ENCODE measurements at regions not wholly inside any gene's neighbourhood (a gene's known extent, or its start where the extent isn't known, plus 50 kb on each side); places are given as distances from the start of the nearest gene placed in this dataset.
"Not testable (repeated sequence)": the region's sequence is repeated elsewhere in the genome, so short reads cannot be mapped to it uniquely, and the experiment has no call there.

DNA sequence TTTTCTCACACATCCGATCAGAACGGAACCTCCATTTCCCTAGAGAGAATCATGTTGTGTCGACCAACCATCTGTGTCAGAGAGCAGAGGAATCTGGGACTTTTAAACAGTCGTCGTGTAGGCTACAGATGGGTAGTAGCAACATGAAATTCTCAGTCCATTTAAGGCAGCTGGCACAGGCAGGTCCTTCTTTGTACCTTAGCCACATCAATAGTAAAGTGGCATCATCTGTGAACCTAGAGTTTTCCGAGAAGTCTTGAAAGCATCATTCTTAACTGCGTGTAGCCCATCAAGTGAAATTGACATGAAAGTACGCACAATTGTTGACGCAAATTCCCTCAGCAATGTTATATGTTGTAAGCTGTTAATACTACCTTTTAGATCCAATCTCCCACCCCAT, 114.5 kb upstream of the GRM7 start:
- DNase-seq: no peak

DNA sequence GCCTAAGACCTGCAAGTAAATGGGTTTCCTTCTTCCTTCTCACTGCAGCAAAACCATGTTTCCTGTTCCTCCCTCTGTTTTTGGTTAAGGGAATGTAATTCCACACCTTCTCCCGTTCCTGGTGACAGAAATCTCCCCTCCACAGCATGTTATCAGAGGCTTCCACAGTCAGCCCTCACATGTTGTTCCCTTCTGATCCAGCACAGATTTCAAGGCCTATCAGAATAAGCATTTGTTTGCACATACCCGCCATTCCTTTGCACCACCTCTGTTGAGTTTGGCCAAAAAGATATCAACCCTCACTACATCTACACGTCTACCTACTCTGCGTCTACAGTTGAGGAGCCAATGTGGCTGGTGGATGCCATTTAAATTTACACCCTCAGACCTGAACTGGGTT, 113.9 kb upstream of the GRM7 start:
- DNase-seq: no peak

DNA sequence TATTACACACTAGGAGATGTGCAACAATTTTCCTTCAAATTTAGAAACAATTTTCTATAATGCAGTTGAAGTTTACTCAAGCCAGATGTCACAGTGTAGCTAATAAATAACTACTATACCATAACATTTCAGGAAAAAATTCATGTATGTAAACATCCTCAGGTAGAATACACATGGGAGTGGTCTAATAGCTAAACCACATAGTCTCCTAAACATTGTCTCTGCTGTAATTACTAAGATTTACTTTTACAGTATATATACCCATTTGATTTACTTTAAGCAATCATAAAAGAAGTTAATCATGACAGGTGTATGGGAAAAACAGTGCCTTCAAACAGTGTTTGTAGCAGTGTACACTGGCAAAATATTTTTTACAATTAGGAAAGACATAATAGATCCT, 110.1 kb upstream of the GRM7 start:
- no peak for DNase-seq

DNA sequence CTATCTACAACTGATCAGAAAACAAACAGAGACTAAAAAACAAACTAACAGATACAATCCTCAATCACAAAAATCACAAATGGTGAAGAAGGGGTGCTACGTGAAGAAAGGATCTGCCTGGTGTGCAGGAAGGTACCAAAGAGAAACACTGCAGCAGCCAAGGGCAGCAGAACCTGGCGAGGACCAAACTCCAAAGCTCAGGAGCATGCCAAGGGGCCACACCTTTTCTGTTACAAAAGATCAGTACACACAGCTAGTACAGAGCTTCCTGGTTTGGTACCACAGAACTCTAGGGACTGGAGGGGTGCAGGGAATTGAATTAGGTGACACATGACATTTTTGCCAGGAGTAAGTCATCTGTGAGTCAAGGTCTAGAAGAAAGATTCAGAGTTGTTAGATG, 107.4 kb upstream of the GRM7 start:
- no peak for DNase-seq

DNA sequence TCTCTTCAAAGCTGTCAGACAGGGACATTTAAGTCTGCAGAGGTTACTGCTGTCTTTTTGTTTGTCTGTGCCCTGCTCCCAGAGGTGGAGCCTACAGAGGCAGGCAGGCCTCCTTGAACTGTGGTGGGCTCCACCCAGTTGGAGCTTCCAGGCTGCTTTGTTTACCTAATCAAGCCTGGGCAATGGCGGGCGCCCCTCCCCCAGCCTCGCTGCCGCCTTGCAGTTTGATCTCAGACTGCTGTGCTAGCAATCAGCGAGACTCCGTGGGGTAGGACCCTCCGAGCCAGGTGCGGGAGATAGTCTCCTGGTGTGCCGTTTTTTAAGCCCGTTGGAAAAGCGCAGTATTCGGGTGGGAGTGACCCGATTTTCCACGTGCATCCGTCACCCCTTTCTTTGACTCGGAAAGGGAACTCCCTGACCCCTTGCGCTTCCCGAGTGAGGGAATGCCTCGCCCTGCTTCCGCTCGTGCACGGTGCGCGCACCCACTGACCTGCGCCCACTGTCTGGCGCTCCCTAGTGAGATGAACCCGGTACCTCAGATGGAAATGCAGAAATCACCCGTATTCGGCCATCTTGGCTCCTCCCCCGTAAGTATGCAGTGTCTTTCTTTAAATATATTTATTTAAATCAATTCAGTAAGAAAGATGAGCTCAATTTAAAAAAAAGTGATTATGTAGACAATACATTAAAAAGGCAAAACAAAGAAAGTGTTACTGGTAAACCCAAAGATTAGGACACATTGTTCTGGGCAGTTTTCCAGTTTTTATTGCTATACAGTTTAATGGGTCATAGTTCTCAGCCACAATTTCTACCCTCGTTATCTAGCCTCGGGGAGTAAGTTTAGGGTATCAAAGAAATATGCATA, 91.2 kb upstream of the GRM7 start:
- DNase-seq: not testable (repeated sequence)

GRCh38 chr3:6770397-6770690, 90.6 kb upstream of the GRM7 start:
- DNase-seq: no peak

DNA sequence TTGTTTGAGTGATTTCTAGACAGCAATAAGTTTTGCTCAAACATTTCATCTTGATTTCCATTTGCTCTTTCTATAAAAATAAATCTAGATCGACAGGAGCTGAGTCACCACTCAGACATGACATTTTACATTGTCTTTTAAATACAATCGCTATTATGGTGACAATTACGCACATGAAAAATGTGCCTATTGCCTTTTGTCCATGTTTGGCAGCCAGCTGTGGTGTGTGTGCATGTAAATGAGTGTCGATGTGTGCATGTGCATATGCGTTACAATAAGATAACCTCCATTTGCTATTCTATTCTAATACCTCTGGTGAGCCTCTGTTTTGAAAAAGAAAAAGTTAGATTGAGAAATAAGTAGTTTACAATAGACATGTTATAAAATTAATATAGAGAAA, 89.7 kb upstream of the GRM7 start:
- no peak for DNase-seq

GRCh38 chr3:6779140-6779539, 81.8 kb upstream of the GRM7 start:
- no peak for DNase-seq

- DNase-seq: no peak
Measured at GRCh38 chr3:6781092-6781491, 79.8 kb upstream of the GRM7 start.

DNA sequence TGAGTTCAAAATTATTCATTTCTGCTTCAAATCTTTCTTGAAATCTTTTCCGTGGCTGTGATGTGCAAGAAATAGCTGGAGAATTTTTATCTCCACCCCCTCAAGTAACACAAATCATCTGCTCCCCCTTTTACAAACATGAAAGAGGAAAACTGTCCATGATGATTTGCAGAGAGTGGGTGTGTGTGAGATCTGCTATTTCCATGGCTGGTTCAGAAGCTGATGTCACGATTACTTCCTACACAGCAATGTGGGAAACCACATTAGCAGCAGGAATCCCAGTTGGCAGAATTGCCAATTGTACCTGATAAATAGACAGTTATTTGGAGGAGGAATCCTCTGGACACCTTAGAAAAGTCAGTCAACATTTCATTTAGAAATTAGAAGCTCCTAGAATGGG, 75.2 kb upstream of the GRM7 start:
- DNase-seq: no peak

GRCh38 chr3:6791161-6791560, 69.8 kb upstream of the GRM7 start:
- DNase-seq: no peak

- no peak for DNase-seq
Measured at GRCh38 chr3:6799264-6799915, 61.5 kb upstream of the GRM7 start.

- DNase-seq: no peak
Measured at GRCh38 chr3:6803619-6804018, 57.3 kb upstream of the GRM7 start.

DNA sequence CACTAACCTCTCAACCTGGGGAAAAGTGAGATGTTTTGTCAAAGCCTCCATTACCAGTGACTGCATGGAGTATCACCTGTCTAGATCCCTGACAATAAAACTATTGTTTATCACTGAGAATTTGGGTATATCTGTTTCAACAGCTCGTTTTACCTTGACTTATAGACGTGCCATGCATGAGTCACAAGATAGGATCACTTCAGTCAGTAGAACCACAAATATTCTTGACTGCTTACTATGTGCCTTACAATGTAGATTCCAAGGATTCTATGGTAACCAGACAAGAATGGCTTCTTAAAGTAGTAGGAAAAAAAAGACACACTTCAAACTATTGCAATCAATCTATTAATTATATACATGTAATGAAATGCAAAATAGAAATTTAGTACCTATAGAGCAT, 55.7 kb upstream of the GRM7 start:
- DNase-seq: no peak

- no peak for DNase-seq
Measured at GRCh38 chr3:6806991-6807390, 53.9 kb upstream of the GRM7 start.

DNA sequence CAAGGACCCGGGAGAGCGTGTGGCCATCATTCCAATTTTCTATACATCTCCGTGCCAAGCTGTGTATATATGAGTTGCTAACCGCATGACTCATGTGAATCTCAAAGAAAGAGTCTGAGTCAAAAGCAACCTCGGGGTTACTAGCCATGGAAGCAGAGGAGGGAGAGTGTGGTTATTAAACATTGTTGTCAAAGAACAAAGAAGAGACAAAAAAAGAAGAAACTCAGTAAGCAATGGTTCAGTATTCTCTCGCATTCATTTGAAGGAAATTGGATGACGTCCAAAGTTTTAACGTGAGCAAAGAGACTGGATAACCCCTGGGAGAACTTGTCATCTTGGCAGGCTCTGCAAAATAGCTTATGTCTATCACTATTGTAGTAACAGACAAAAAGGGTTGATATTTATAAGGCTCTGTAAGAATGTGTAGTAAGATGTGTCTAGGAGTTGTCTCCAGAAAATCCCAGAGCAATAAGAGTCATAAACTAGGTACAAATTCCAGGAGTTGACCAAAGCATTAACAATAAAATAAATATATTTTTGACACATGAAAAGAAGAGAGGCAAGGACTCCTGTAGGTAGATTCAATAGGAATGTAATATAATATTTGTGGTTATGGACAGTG, 52.8 kb upstream of the GRM7 start:
- DNase-seq: no peak

DNA sequence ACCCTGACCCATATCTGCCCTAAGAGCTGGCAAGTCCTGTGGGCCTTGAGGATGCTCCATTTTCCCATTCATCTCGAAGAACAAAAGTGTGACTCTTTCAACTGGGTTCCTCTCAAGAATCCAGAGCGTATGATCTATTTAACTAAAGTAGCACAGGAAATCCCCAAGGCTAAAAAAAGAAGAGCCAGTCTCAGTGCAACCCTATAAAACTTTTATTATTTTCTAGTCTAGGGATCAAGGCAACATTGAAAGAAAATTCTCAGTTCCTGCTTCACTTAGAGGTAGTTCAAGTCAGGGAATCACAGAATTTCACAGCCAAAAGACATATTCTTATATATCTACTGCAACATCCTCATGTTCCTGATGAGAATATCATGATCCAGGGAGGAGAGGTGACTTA, 51.6 kb upstream of the GRM7 start:
- DNase-seq: no peak
